Heart left ventricle (tissue), 13 donors: ENCODE measurements at regions not wholly inside any gene's neighbourhood (a gene's known extent, or its start where the extent isn't known, plus 50 kb on each side); places are given as distances from the start of the nearest gene placed in this dataset.

Source experiments
- CTCF ChIP-seq, 12 donors: fragments of 200-600 bp; sonication (generic) in 4 of 12; IDR thresholded peaks; one replicate each; pipeline versions ENCODE4 v1.5.0 to v1.8.0; 2018 to 2022; ENCODE audit warnings: antibody characterized with exemption in 12 of 12, mild to moderate bottlenecking in 5 of 12
- POLR2A ChIP-seq, 2 donors: fragments of 450-650 bp; IDR thresholded peaks; one replicate each; pipeline ENCODE4 v1.6.1; 2017; ENCODE audit warnings: antibody characterized with exemption in 2 of 2, mild to moderate bottlenecking in 2 of 2, moderate library complexity in 2 of 2
- donor health status: ischemic (EF 13 %, LVEDD 7.1; RV severe dilation, severe dysfunction).
- donor health status: DM: no; HTN: yes; CAD: no.
- donor health status: DM: no; HTN: no; CAD: no.
- donor health status: ischemic (EF 25% LVEDD 6.9; RV normal size, moderate dysfunction).
- donor health status: ischemic (EF 25% LVEDD 5.7; RV mildly dilated, moderate dysfunction).
- donor health status: ischemic (EF 35%, LVEDD 5.7; RV mildly dilated, moderate dysfunction).
- donor health status: nonischemic (EF 11% LVEDD 7.7; RV severe dilation, severe dysfunction).
- donor health status: DM: yes; HTN: yes; CAD: no.
- donor health status: PGD.
- donor health status: ischemic (EF 29% LVEDD 5.4; RV normal size, mild dysfunction).
- donor health status: nonischemic (EF 23%, LVEDD 6.1; RV moderate dilation, normal function).

- no peak for TF ChIP-seq CTCF (IDR thresholded peaks at IDR 0.05)
- TF ChIP-seq POLR2A (IDR thresholded peaks at IDR 0.05), result no peak
Measured at GRCh38 chr13:31614704-31615103, 124.6 kb upstream of the RXFP2 start.
